DOHH2 (cell line): ENCODE measurements at regions not wholly inside any gene's neighbourhood (a gene's known extent, or its start where the extent isn't known, plus 50 kb on each side); places are given as distances from the start of the nearest gene placed in this dataset.

Experiments used
- H3F3A ChIP-seq: fragments of 200-600 bp; sonication (generic), shearing (Covaris generic); 2 replicates; pipeline ENCODE4 v1.6.0; 2016; ENCODE audit warnings: antibody characterized with exemption, mild to moderate bottlenecking; ENCODE audit not compliant: control insufficient read depth, insufficient read depth
- H3K27ac ChIP-seq: fragments of 200-600 bp; sonication (generic); 2 replicates; pipeline ENCODE4 v1.5.1; 2014; ENCODE audit warnings: low read depth, mild to moderate bottlenecking, low read length, moderate library complexity
- H3K27me3 ChIP-seq: fragments of 200-600 bp; sonication (generic); 2 replicates; pipeline ENCODE4 v1.6.1; 2014; ENCODE audit warnings: mild to moderate bottlenecking, low read length, mixed read lengths; ENCODE audit not compliant: control insufficient read depth
- H3K36me3 ChIP-seq: fragments of 200-600 bp; sonication (generic); 2 replicates; pipeline ENCODE4 v1.6.1; 2014; ENCODE audit warnings: mild to moderate bottlenecking, low read length, moderate library complexity, mixed read lengths; ENCODE audit not compliant: control insufficient read depth
- H3K4me1 ChIP-seq: fragments of 200-600 bp; sonication (generic); 2 replicates; pipeline ENCODE4 v1.6.1; 2014; ENCODE audit warnings: mild to moderate bottlenecking, low read length, mixed read lengths; ENCODE audit not compliant: control insufficient read depth
- H3K4me2 ChIP-seq: fragments of 200-600 bp; sonication (generic); 2 replicates; pipeline ENCODE4 v1.6.0; 2014; ENCODE audit warnings: mild to moderate bottlenecking, low read length, moderate library complexity
- H3K4me3 ChIP-seq: fragments of 200-600 bp; sonication (generic); 2 replicates; pipeline ENCODE4 v1.5.1; 2014; ENCODE audit warnings: mild to moderate bottlenecking, low read length, mixed read lengths
- H3K79me2 ChIP-seq: fragments of 200-600 bp; sonication (generic); 2 replicates; pipeline ENCODE4 v1.6.1; 2014; ENCODE audit warnings: mild to moderate bottlenecking, low read length, mixed read lengths; ENCODE audit not compliant: control insufficient read depth
- H3K9me2 ChIP-seq: fragments of 200-600 bp; sonication (generic); replicated peaks from 2 replicates; pipeline ENCODE4 v1.6.1; 2014; ENCODE audit warnings: mild to moderate bottlenecking, low read length, mixed read lengths; ENCODE audit not compliant: control insufficient read depth
- H3K9me3 ChIP-seq: fragments of 200-600 bp; sonication (generic); 2 replicates; pipeline ENCODE4 v1.6.1; 2014; ENCODE audit warnings: antibody characterized with exemption, low read length, mixed read lengths; ENCODE audit not compliant: control insufficient read depth, insufficient read depth
- H4K20me1 ChIP-seq: fragments of 200-600 bp; sonication (generic); 2 replicates; pipeline ENCODE4 v1.6.0; 2014; ENCODE audit warnings: low read depth, mild to moderate bottlenecking, antibody characterized with exemption, low read length, moderate library complexity; ENCODE audit not compliant: control insufficient read depth, insufficient read depth
- EZH2phosphoT487 ChIP-seq: fragments of 200-600 bp; sonication (generic); IDR thresholded peaks from 2 replicates; pipeline ENCODE4 v1.6.1; 2017; ENCODE audit warnings: borderline replicate concordance, mild to moderate bottlenecking, antibody characterized with exemption, low read length, moderate library complexity, mixed read lengths
- TF ChIP-seq, protein P1 (sequence below): fragments of 200-600 bp; sonication (generic); IDR thresholded peaks from one replicate; pipeline ENCODE4 v1.5.1; 2014; ENCODE audit warnings: antibody characterized with exemption, mild to moderate bottlenecking, low read depth, low read length; ENCODE audit not compliant: poor library complexity, severe bottlenecking

DNA sequence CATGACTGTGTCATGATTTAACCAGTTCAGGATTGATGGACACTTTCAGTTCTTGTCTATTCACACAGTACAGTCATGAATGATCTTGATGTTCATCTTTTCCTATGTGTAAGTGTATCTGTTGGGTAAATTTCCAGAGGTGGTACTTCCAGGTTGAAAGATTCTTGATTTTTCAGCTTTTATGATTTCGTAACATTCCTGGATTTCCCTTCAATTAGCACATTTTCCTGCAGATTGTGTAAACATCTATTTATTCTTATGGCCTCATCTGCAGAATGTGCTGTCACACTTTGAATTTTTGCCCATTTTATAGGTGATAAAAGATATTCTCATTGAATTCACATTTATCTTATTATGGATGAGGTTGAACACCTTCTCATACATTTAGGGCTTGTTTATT lies 222.0 kb upstream of the FOXQ1 start:
- no peaks in the 10 kb centered on the region for H3K79me2 ChIP-seq
- no peak overlapping the region for H3K4me3 ChIP-seq
- H3K27me3 ChIP-seq: no peaks in the 10 kb centered on the region
- no peaks in the 10 kb centered on the region for H3K9me2 ChIP-seq
- no peaks in the 10 kb centered on the region for H4K20me1 ChIP-seq
- no peaks in the 10 kb centered on the region for H3K36me3 ChIP-seq
- no peaks in the 10 kb centered on the region for H3K4me1 ChIP-seq
- H3K27ac ChIP-seq: no peak overlapping the region
- H3F3A ChIP-seq: no peaks in the 10 kb centered on the region
- H3K9me3 ChIP-seq: no peaks in the 10 kb centered on the region
- no peak overlapping the region for H3K4me2 ChIP-seq
- TF ChIP-seq EZH2phosphoT487: no peak
- TF ChIP-seq, protein P1, sequence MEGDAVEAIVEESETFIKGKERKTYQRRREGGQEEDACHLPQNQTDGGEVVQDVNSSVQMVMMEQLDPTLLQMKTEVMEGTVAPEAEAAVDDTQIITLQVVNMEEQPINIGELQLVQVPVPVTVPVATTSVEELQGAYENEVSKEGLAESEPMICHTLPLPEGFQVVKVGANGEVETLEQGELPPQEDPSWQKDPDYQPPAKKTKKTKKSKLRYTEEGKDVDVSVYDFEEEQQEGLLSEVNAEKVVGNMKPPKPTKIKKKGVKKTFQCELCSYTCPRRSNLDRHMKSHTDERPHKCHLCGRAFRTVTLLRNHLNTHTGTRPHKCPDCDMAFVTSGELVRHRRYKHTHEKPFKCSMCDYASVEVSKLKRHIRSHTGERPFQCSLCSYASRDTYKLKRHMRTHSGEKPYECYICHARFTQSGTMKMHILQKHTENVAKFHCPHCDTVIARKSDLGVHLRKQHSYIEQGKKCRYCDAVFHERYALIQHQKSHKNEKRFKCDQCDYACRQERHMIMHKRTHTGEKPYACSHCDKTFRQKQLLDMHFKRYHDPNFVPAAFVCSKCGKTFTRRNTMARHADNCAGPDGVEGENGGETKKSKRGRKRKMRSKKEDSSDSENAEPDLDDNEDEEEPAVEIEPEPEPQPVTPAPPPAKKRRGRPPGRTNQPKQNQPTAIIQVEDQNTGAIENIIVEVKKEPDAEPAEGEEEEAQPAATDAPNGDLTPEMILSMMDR: no peak

DNA sequence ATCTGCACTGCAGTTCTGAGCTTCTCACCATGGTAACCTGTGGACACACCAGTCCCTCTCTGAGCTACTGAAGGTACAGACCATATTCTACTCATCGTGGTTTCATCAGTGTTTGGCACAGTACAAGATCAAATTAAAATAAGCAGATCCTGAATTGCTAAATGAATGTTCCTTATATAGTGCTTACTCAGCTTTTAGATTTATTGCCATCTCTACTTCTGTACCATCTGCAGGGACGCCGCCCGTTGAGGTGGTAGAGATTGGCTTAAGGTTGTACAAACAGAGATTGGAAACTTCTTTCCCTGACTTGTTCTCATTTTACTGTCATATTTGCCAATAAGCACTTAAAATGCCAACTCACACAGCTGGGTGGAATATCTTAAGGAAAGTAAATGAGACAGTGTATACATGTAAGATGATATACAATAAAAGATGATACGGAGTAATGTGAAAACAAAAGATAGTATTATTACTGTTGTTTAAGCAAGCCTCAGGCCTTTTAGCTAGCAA lies 223.4 kb upstream of the FOXQ1 start:
- H3K9me2 ChIP-seq: no peaks in the 10 kb centered on the region
- no peak for TF ChIP-seq EZH2phosphoT487
- no peaks in the 10 kb centered on the region for H3K27me3 ChIP-seq
- H3K9me3 ChIP-seq: no peaks in the 10 kb centered on the region
- H3F3A ChIP-seq: no peaks in the 10 kb centered on the region
- no peaks in the 10 kb centered on the region for H3K36me3 ChIP-seq
- no peak overlapping the region for H3K4me2 ChIP-seq
- H4K20me1 ChIP-seq: no peaks in the 10 kb centered on the region
- no peak overlapping the region for H3K27ac ChIP-seq
- no peak overlapping the region for H3K4me3 ChIP-seq
- no peaks in the 10 kb centered on the region for H3K4me1 ChIP-seq
- H3K79me2 ChIP-seq: no peaks in the 10 kb centered on the region

DNA sequence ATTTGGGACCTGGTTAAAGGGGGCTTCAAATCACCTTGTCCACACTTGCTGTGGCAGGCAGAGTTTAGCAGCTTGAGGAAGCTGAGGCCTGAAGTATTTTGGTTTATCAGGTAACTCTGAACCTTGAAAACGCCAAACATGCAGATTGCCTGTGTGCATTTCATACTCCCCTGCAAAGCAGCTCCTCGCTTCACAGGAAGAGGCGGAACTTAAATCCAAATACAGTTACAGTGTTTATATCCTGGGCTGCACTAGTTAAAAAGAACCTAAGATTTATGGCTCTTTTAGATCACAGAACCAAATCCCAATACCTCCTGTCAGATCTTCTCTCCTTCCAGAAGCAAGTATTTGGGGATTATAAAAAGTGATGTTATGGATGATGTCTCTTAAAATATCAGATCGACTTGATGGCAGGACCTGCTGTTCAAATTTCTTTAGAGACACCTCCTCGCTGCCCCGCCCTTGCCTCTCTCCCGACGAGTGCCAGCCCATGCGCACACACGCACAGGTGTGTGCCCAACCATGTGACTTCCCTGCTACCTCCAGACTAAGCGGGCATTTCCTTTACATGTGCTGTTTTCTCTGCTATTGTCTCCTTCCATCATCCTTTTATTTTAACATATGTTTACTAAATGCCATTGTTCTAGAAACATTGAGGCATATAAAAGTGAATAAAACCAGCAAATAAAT lies 224.6 kb upstream of the FOXQ1 start:
- H3K4me2 ChIP-seq: no peak overlapping the region
- H3K4me3 ChIP-seq: no peak overlapping the region
- no peaks in the 10 kb centered on the region for H3K36me3 ChIP-seq
- no peaks in the 10 kb centered on the region for H3K4me1 ChIP-seq
- no peaks in the 10 kb centered on the region for H3K79me2 ChIP-seq
- H3K9me3 ChIP-seq: no peaks in the 10 kb centered on the region
- no peaks in the 10 kb centered on the region for H3K9me2 ChIP-seq
- no peaks in the 10 kb centered on the region for H4K20me1 ChIP-seq
- no peak overlapping the region for H3K27ac ChIP-seq
- H3K27me3 ChIP-seq: no peaks in the 10 kb centered on the region
- no peaks in the 10 kb centered on the region for H3F3A ChIP-seq
- no peak for TF ChIP-seq EZH2phosphoT487
- TF ChIP-seq, protein P1: no peak

DNA sequence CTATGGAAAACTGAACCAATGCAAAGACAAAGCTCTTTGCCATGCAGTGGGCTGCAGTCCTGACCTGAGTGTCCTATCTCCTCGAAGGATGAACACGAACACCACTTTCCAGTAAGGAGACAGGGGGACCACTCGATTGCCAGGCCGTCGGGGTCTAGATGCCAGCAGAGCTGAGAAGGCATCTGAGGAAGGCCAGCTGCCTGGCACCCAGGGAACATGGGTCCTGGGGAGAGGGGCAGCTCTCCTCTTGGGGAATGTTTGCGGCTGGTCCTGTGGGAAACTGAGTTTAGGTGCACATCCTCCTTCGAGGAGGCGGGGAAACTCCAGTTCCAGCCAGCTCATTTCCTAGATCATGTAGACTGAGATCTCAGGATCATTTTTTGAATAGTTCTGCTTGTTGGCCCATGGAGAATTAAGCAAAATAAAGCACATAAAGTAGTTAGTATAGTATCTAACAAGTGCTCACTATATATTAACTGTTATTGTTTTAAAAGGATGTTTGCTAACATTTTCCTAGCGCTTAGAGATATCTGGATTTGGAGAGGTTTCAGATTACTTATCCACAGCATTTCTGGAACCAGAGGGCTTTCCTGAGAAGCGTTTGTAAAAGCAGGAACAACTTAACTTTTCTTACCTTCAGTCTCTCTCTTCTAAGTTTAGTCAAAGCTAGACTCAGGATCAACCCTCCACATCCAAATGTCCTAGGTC lies 225.3 kb upstream of the FOXQ1 start:
- Histone ChIP-seq H3K4me2 (no peak overlapping the region), H3K9me3 (no peaks in the 10 kb centered on the region), H3K4me3 (no peak overlapping the region), H3K36me3 (no peaks in the 10 kb centered on the region), H3K9me2 (no peaks in the 10 kb centered on the region), H4K20me1 (no peaks in the 10 kb centered on the region), H3K79me2 (no peaks in the 10 kb centered on the region), H3K27ac (no peak overlapping the region), H3K4me1 (no peaks in the 10 kb centered on the region), H3F3A (no peaks in the 10 kb centered on the region), H3K27me3 (no peaks in the 10 kb centered on the region)
- no peak for TF ChIP-seq EZH2phosphoT487
- TF ChIP-seq, protein P1: no peak
